ENCODE measurements at regions not wholly inside any gene's neighbourhood (a gene's known extent, or its start where the extent isn't known, plus 50 kb on each side); places are given as distances from the start of the nearest gene placed in this dataset.
"Not testable (repeated sequence)": the region's sequence is repeated elsewhere in the genome, so short reads cannot be mapped to it uniquely, and the experiment has no call there.

DNA sequence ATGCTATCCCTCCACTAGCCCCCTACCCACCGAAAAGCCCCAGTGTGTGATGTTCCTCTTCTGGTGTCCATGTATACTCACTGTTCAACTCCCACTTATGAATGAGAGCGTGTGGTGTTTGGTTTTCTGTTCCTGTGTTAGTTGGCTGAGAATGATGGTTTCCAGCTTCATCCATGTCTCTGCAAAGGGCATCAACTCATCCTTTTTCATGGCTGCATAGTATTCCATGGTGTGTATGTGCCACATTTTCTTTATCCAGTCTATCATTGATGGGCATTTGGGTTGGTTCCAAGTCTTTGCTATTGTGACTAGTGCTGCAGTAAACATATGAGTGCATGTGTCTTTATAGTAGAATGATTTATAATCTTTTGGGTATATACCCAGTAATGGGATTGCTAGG is 599.3 kb upstream of the B3GAT1 start:
- TF ChIP-seq ZBTB1 (CRISPR knock-in tag; IDR thresholded peaks at IDR 0.05; ENCODE audit: borderline replicate concordance, low read depth); HSF4 (CRISPR knock-in tag; IDR thresholded peaks at IDR 0.05; ENCODE audit: borderline replicate concordance); KAT8 (IDR thresholded peaks at IDR 0.05; ENCODE audit: low read depth); ETV6 (IDR thresholded peaks at IDR 0.05; ENCODE audit: borderline replicate concordance in 1 of 2, low read depth in 2 of 2, low read length in 1 of 2); ETV6 (CRISPR knock-in tag; IDR thresholded peaks at IDR 0.05; ENCODE audit: borderline replicate concordance); JUN (IDR thresholded peaks at IDR 0.05; ENCODE audit: borderline replicate concordance, low read depth, low read length); JUN (CRISPR knock-in tag; IDR thresholded peaks at IDR 0.05; ENCODE audit: borderline replicate concordance); ZNF184 (CRISPR knock-in tag; IDR thresholded peaks at IDR 0.05); XRCC5 (IDR thresholded peaks at IDR 0.05; ENCODE audit: low read depth, low read length); NELFE (IDR thresholded peaks at IDR 0.05; ENCODE audit: insufficient read depth, insufficient read length); EHMT2 (IDR thresholded peaks at IDR 0.05); RCOR1 (IDR thresholded peaks at IDR 0.05; ENCODE audit: borderline replicate concordance in 1 of 2, low read depth in 2 of 2, low read length in 2 of 2): not testable (repeated sequence)
- TF ChIP-seq, protein P1, sequence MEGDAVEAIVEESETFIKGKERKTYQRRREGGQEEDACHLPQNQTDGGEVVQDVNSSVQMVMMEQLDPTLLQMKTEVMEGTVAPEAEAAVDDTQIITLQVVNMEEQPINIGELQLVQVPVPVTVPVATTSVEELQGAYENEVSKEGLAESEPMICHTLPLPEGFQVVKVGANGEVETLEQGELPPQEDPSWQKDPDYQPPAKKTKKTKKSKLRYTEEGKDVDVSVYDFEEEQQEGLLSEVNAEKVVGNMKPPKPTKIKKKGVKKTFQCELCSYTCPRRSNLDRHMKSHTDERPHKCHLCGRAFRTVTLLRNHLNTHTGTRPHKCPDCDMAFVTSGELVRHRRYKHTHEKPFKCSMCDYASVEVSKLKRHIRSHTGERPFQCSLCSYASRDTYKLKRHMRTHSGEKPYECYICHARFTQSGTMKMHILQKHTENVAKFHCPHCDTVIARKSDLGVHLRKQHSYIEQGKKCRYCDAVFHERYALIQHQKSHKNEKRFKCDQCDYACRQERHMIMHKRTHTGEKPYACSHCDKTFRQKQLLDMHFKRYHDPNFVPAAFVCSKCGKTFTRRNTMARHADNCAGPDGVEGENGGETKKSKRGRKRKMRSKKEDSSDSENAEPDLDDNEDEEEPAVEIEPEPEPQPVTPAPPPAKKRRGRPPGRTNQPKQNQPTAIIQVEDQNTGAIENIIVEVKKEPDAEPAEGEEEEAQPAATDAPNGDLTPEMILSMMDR (IDR thresholded peaks at IDR 0.05 in 2 of 3, conservative IDR thresholded peaks at IDR 0.05 in 1 of 3; ENCODE audit: insufficient read depth in 2 of 3, low read depth in 1 of 3, low read length in 3 of 3): not testable (repeated sequence)
- TF ChIP-seq, protein P2, sequence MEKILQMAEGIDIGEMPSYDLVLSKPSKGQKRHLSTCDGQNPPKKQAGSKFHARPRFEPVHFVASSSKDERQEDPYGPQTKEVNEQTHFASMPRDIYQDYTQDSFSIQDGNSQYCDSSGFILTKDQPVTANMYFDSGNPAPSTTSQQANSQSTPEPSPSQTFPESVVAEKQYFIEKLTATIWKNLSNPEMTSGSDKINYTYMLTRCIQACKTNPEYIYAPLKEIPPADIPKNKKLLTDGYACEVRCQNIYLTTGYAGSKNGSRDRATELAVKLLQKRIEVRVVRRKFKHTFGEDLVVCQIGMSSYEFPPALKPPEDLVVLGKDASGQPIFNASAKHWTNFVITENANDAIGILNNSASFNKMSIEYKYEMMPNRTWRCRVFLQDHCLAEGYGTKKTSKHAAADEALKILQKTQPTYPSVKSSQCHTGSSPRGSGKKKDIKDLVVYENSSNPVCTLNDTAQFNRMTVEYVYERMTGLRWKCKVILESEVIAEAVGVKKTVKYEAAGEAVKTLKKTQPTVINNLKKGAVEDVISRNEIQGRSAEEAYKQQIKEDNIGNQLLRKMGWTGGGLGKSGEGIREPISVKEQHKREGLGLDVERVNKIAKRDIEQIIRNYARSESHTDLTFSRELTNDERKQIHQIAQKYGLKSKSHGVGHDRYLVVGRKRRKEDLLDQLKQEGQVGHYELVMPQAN (IDR thresholded peaks at IDR 0.05; ENCODE audit: borderline replicate concordance): not testable (repeated sequence)
- TF ChIP-seq, protein P3, sequence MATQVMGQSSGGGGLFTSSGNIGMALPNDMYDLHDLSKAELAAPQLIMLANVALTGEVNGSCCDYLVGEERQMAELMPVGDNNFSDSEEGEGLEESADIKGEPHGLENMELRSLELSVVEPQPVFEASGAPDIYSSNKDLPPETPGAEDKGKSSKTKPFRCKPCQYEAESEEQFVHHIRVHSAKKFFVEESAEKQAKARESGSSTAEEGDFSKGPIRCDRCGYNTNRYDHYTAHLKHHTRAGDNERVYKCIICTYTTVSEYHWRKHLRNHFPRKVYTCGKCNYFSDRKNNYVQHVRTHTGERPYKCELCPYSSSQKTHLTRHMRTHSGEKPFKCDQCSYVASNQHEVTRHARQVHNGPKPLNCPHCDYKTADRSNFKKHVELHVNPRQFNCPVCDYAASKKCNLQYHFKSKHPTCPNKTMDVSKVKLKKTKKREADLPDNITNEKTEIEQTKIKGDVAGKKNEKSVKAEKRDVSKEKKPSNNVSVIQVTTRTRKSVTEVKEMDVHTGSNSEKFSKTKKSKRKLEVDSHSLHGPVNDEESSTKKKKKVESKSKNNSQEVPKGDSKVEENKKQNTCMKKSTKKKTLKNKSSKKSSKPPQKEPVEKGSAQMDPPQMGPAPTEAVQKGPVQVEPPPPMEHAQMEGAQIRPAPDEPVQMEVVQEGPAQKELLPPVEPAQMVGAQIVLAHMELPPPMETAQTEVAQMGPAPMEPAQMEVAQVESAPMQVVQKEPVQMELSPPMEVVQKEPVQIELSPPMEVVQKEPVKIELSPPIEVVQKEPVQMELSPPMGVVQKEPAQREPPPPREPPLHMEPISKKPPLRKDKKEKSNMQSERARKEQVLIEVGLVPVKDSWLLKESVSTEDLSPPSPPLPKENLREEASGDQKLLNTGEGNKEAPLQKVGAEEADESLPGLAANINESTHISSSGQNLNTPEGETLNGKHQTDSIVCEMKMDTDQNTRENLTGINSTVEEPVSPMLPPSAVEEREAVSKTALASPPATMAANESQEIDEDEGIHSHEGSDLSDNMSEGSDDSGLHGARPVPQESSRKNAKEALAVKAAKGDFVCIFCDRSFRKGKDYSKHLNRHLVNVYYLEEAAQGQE (IDR thresholded peaks at IDR 0.05; ENCODE audit: borderline replicate concordance): not testable (repeated sequence)
- TF ChIP-seq, protein P3 (CRISPR knock-in tag; IDR thresholded peaks at IDR 0.05; ENCODE audit: low read depth): not testable (repeated sequence)
